ENCODE measurements at regions not wholly inside any gene's neighbourhood (a gene's known extent, or its start where the extent isn't known, plus 50 kb on each side); places are given as distances from the start of the nearest gene placed in this dataset.

DNA sequence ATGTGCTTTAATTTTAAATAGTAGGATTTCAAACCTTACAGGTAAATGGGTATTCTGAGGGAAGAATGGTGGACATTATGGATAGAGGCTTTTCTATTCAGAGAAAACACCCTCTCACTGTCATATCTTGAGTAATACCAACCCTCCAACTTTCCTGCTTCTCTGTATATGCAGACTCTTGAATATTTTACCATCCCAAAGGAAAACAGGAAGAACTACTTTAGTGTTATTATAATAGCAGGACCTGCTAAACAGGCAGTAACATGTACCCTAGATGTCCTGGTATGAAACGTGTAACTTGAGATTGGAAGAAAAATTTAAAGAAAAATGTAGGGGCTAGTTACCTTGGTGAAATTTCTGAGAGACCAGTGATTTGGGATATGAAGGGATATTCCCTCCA is 82.9 kb upstream of the TRHDE start:
- no peak for TF ChIP-seq POLR2A (IDR thresholded peaks at IDR 0.05)
- TF ChIP-seq POLR2AphosphoS5 (IDR thresholded peaks at IDR 0.05), result no peak
- TF ChIP-seq CTCF (IDR thresholded peaks at IDR 0.05), result no peak
- no peak for TF ChIP-seq EP300 (IDR thresholded peaks at IDR 0.05)
- Histone ChIP-seq H3K9me3 (peaks cover 0 to 9% (median 0%) of the 10 kb centered on the region in 4 donors), H3K27me3 (no peaks in the 10 kb centered on the region), H3K4me3 (no peak overlapping the region), H3K27ac (no peak overlapping the region), H3K4me1 (no peaks in the 10 kb centered on the region), H3K36me3 (no peaks in the 10 kb centered on the region)
- intact Hi-C loops (cut with DNase I; ENCODE audit: low total_unique reads), result no loop called here
- no peak for DNase-seq
- WGBS, 5 donors, result 43 to 63% (median 56%) methylated on average over 1 of the region's 1 CpG

GRCh38 chr12:72191761-72192160 is 80.4 kb upstream of the TRHDE start:
- no peaks in the 10 kb centered on the region for H3K36me3 ChIP-seq
- 65 to 76% (median 71%) methylated on average over 1 of the region's 1 CpG for WGBS, 5 donors
- no peaks in the 10 kb centered on the region for H3K27me3 ChIP-seq
- H3K4me1 ChIP-seq, result no peaks in the 10 kb centered on the region
- no peak for DNase-seq
- no peak overlapping the region for H3K4me3 ChIP-seq
- H3K9me3 ChIP-seq, result no peaks in the 10 kb centered on the region
- no peak for TF ChIP-seq CTCF (IDR thresholded peaks at IDR 0.05)
- no peak for TF ChIP-seq POLR2A (IDR thresholded peaks at IDR 0.05)
- no peak for TF ChIP-seq POLR2AphosphoS5 (IDR thresholded peaks at IDR 0.05)
- no peak for TF ChIP-seq EP300 (IDR thresholded peaks at IDR 0.05)
- intact Hi-C loops (cut with DNase I; ENCODE audit: low total_unique reads), result no loop called here
- H3K27ac ChIP-seq, result no peak overlapping the region

DNA sequence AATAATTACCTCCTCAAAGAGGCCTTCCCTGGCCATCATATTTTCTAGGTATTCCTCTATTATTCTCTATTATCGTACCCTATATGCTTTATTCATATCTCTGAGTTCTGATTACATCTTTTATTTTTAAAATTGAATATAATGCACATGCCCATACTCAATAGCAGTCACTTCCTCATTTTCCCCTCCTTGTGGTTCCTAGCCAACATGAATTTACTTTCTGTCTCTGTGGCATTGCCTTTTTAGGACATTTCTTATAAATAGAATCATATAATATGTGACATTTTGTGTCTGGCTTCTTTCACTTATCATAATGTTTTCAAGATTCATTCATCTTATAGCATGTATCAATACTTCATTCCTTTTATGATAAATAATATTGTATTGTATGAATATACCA is 74.4 kb upstream of the TRHDE start:
- Histone ChIP-seq H3K4me3 (no peak overlapping the region), H3K9me3 (no peaks in the 10 kb centered on the region), H3K36me3 (no peaks in the 10 kb centered on the region), H3K27ac (no peak overlapping the region), H3K27me3 (no peaks in the 10 kb centered on the region), H3K4me1 (no peaks in the 10 kb centered on the region)
- intact Hi-C loops (cut with DNase I; ENCODE audit: low total_unique reads), result no loop called here
- DNase-seq, result no peak
- no peak for TF ChIP-seq POLR2AphosphoS5 (IDR thresholded peaks at IDR 0.05)
- no peak for TF ChIP-seq EP300 (IDR thresholded peaks at IDR 0.05)
- no peak for TF ChIP-seq CTCF (IDR thresholded peaks at IDR 0.05)
- no peak for TF ChIP-seq POLR2A (IDR thresholded peaks at IDR 0.05)
- 64 to 79% (median 76%) methylated on average over 1 of the region's 1 CpG for WGBS, 5 donors

DNA sequence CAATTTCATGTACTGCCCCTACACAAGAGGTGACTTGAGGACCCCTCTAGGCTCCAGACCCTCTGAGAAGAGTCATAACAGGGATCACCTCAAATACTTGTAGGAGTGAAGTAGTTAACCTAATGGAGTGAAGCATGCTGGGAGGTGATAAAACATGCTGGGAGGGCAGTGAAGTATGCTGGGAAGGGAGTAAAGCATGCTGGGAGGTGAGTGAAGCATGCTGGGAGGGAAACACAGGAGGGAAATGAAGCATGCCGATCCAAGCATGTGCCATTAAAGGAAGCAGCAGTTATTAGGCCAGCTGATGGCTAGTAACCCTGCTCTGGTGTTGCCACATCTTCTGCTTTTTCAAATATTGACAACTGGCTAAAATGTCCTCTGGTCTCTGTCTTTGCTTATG is 70.7 kb upstream of the TRHDE start:
- Histone ChIP-seq H3K36me3 (no peaks in the 10 kb centered on the region), H3K9me3 (no peaks in the 10 kb centered on the region), H3K27me3 (no peaks in the 10 kb centered on the region), H3K4me1 (no peaks in the 10 kb centered on the region), H3K27ac (no peak overlapping the region), H3K4me3 (no peak overlapping the region)
- WGBS, 5 donors, result 89 to 100% (median 94%) methylated on average over 1 of the region's 1 CpG
- DNase-seq, result no peak
- intact Hi-C loops (cut with DNase I; ENCODE audit: low total_unique reads), result no loop called here
- TF ChIP-seq POLR2AphosphoS5 (IDR thresholded peaks at IDR 0.05), result no peak
- no peak for TF ChIP-seq CTCF (IDR thresholded peaks at IDR 0.05)
- no peak for TF ChIP-seq EP300 (IDR thresholded peaks at IDR 0.05)
- no peak for TF ChIP-seq POLR2A (IDR thresholded peaks at IDR 0.05)
